ENCODE measurements at regions not wholly inside any gene's neighbourhood (a gene's known extent, or its start where the extent isn't known, plus 50 kb on each side); places are given as distances from the start of the nearest gene placed in this dataset.

- peak; percentile 29 to 83 (median 47) for DNase-seq (ENCODE audit: extremely low read depth in 1 of 11, low read depth in 9 of 11, low spot score in 4 of 11)
Measured at GRCh38 chr9:82923092-82923911, 139.6 kb downstream of the RASEF start.

GRCh38 chr9:82923912-82924605 is 138.9 kb downstream of the RASEF start:
- no peak for DNase-seq (ENCODE audit: extremely low read depth in 1 of 11, low read depth in 9 of 11, low spot score in 4 of 11)
